Suppressor macrophage (primary cell): ENCODE measurements at regions not wholly inside any gene's neighbourhood (a gene's known extent, or its start where the extent isn't known, plus 50 kb on each side); places are given as distances from the start of the nearest gene placed in this dataset.
"Not testable (repeated sequence)": the region's sequence is repeated elsewhere in the genome, so short reads cannot be mapped to it uniquely, and the experiment has no call there.

ENCODE experiments used
- DNase-seq, 4 experiments: peaks; one replicate each; pipeline ENCODE4 v3.0.0-alpha.2; 2020 to 2022

GRCh38 chr11:3513311-3513710 is 128.5 kb downstream of the ART5 start:
- not testable (repeated sequence) for DNase-seq

DNA sequence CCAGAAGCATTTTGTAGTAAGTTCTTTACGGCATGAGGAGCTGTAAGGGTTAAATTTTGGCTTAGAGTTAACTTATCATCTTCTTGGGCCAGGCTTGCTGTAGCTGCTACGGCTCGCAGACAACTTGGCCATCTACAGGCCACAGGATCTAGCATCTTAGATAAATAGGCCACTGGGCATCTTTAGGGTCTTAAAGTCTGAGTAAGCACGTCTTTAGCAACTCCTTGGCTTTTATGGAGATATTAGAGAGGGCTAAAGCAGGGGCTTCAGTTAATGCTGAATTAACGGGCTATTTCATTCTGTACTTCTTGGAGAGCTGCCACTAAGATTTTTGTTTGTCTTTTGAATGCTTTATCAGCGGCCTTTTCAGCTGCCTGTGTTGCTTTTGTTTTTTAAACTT is 129.0 kb downstream of the ART5 start:
- DNase-seq: not testable (repeated sequence)

- not testable (repeated sequence) for DNase-seq
Measured at GRCh38 chr11:3512133-3512703, 129.6 kb downstream of the ART5 start.

- DNase-seq: not testable (repeated sequence)
Measured at GRCh38 chr11:3511416-3512132, 130.2 kb downstream of the ART5 start.

DNA sequence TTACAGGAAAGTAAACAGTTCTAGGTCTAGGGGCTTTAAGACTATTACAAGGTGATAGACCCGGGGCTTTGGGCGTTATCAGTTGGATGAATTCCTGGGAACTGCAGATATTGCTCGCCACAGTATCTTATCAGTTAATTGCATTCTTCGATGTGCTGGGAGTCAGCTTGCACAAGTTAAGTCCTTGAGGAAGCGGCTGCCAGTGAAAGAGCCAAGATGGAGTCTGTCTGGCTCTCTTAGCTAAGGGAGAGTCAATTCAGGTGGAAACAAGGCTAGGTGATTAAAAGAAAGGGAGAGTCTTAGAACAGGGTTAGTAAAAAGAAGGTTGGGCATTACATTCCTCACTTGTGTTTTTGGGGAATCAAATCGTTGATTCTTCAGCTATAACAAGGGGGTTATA is 130.6 kb upstream of the ZNF195 start:
- DNase-seq: not testable (repeated sequence)

DNA sequence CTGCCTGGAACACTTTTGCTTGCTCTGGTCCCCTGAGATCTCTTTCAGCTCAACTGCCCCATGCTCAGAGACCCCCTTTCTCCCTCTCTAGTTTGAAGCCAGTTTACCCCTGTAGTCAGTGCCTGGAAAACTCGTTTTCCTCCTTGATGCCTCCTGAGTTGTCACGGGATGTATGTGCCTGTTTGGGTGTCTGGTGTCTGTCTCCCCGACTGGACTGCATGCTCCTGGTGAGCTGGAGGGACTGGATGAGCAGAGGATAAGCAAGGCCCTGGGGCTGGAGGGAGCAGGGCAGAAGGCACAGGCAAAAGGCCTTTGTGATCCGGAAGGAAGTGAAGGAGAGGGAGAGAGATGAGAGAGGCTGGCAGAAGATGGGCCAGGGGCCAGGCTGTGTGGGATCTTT is 120.3 kb upstream of the ZNF195 start:
- not testable (repeated sequence) for DNase-seq

GRCh38 chr11:3498356-3498755 is 119.4 kb upstream of the ZNF195 start:
- not testable (repeated sequence) for DNase-seq

- DNase-seq: not testable (repeated sequence)
Measured at GRCh38 chr11:3493152-3493551, 114.2 kb upstream of the ZNF195 start.

DNA sequence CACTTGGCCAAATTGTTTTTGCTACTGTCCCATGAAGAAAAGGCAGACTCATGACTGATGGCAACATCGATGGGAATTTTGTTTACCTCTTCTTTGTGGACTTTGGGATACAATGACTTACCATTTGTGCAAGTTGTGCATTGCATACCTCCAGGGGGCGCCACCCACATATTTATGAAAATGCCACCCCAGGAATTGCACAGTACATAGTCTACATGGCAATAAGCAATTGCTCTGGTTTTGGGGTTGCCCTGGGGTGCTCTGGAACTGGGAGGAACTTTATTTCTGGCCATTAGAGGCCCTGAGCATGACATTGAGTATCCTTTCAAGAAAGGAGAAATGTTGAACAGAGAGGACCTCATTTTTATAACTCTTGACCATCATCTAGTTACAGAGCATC is 109.1 kb upstream of the ZNF195 start:
- DNase-seq: not testable (repeated sequence)

- not testable (repeated sequence) for DNase-seq
Measured at GRCh38 chr11:3485737-3486136, 106.8 kb upstream of the ZNF195 start.

- DNase-seq: not testable (repeated sequence)
Measured at GRCh38 chr11:3476937-3477885, 98.3 kb upstream of the ZNF195 start.

DNA sequence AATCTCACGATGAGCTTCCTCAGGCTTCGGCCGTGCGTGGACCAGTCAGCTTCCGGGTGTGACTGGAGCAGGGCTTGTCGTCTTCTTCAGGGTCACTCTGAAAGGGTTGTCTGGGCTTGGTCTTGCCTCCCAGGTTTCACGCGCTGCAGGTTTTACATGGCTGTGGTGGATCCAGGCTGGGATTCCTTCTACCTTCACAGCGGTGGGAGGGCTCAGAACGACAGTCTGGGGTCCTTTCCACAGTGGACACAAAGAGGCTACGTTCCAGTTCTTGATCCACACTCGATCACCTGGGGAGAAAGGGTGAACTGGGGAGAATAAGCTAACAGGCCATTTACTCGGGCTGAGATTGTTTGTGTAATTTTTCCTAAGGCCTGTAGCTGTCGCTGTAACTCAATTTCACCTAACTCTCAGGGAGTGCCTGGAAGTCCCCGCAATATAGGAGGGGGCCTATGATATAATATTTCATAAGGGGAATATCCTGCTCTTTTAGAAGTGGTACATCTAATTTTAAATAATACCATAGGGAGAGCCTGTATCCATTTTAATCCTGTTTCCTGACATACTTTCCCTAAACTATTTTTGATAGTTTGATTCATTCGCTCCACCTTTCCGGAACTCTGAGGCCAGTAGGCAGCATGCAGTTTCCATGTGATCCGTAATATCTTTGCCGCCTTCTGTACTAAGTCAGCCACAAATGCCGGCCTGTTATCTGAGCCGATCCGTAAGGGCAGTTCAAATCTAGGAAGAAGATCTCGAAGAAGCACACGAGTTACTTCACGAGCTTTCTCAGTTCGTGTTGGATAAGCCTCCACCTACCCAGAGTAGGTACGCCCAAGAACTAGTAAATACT is 97.4 kb upstream of the ZNF195 start:
- not testable (repeated sequence) for DNase-seq

- not testable (repeated sequence) for DNase-seq
Measured at GRCh38 chr11:3468963-3469362, 90.0 kb upstream of the ZNF195 start.

- DNase-seq: not testable (repeated sequence)
Measured at GRCh38 chr11:3467599-3467998, 88.7 kb upstream of the ZNF195 start.

- not testable (repeated sequence) for DNase-seq
Measured at GRCh38 chr11:3455666-3456065, 76.7 kb upstream of the ZNF195 start.

DNA sequence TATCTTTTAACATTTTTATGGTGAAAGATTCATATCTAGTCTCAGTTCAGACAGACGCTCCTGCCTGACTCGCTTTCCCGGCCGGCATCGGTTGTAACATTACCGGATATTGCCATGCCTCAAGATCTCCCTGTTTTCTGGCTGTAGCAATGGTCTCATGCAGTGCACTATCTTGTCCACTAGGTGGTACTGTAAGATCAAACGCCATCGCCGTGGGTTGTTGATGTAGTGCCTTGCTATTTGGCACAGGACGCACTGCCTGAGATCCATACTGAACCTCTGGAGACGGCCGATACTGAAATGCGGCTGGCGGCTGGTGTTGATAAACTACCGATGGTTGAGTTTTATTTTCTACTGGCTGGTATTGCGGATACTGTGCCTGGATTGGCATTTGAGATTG is 75.9 kb upstream of the ZNF195 start:
- peak; percentile 28 to 53 (median 45) for DNase-seq

- not testable (repeated sequence) for DNase-seq
Measured at GRCh38 chr11:3453596-3454256, 74.8 kb upstream of the ZNF195 start.

DNA sequence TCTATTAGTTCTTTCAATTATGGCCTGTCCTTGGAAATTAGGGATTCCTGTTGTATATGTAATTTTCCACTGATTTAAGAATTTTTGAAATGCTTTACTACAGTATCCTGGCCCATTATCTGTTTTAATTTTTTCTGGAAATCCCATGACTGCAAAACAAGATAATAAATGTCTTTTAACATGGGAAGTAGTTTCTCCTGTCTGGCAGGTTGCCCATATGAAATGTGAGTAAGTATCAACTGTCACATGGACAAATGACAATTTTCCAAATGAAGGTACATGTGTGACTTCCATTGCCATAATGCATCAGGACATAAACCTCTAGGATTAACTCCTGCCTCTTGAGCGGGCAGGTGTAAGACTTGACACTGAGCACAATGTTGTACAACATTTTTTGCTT is 71.9 kb upstream of the ZNF195 start:
- not testable (repeated sequence) for DNase-seq

GRCh38 chr11:3445535-3445934 is 66.6 kb upstream of the ZNF195 start:
- not testable (repeated sequence) for DNase-seq

- not testable (repeated sequence) for DNase-seq
Measured at GRCh38 chr11:3444420-3444744, 65.4 kb upstream of the ZNF195 start.

DNA sequence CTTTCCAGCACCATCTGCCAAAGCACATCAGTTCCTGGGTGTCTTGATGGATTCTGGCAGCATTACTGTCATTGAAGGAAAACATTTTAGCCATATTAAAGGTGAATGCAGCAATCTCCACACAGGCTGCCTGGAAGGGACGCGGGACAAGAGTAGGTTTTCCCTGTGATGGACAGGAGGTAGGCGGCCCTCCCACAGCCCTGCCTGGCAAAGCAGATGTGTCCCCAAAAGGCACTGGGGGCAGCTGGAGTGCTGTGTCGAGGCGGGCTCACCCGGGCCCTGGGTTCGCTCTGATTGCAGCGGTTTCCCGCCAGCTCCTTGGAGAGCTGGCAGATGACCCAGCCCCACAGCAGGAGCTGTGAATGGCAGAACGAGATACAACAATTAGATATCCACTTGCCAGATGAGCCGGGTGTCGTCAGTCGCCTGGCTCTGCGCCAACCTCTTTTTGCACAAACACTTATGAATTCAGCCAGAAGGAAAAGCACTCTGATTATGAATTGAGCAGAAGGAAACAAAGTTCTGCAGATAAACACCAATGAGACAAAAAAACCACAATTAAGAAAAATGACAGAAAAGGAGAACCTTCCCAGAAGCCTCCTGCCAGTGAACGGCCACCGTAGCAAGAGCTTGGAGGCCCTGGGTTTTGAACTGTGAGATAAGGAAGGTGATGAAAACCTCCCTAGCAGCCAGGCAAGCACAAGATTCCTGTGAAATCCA is 64.9 kb upstream of the ZNF195 start:
- peak in 1 of 4 experiments; percentile 10 for DNase-seq
